NCI-H524 (cell line): ENCODE measurements at regions not wholly inside any gene's neighbourhood (a gene's known extent, or its start where the extent isn't known, plus 50 kb on each side); places are given as distances from the start of the nearest gene placed in this dataset.

Experiments
- DNase-seq, 2 experiments: peaks; one replicate each; lab custom pipeline; 2025; lab: John Stamatoyannopoulos, UW

DNA sequence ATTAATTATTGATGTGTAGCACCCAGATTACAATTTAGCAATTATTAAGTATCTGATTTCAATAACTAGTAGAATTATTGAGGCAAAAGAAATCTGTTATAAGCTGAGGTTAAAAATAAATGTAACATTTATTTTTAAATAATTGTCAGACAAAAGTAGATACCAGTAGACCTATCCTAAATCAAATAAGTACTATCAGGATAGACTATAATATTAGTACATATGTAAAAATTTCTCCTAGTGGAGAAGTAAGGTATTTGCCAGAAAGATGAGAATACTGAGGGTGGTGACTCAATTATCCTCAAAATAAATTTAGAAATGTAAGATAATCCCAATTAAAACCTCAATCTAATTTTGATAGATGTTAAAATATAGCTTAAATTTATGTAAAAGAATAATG lies 377.8 kb upstream of the CHRM3 start:
- DNase-seq: no peak

DNA sequence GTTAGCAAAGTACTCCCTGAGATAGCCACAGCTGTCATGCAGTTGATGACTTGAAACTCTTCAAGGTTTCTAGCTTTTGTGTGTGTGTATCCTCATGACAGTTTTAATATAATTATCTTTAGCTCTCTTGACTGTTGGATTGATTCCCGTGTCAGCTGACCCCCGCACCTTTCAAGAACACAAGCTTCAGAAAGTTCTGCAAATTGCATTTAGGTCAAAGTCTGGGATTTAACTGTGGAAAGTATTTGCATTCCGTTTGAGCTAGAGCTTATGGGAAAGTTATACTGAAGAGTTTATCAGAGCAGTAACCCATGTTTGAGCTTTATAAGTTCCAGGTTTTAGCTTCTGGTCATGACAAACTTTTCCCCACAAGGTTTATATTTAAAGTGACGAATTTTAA lies 380.1 kb upstream of the CHRM3 start:
- no peak for DNase-seq

DNA sequence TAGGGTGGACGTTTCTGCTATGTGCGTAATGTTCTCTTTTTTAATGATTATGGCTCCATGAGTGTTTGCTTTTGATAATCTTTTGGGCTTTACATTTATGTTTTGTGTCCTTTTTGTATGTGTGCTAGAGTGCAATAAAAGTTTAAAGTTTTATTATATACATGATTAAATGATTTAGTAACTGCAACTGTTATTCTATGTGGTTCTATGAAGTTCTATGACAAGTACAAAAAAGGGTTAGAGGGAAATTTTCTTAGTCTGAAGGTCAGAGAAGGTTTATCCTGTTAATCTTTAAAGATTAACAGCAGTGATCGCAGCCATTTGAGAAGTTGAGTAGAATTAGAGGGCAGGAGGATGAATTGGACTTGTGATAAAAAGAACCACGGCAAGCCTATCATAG lies 386.4 kb upstream of the CHRM3 start:
- no peak for DNase-seq

DNA sequence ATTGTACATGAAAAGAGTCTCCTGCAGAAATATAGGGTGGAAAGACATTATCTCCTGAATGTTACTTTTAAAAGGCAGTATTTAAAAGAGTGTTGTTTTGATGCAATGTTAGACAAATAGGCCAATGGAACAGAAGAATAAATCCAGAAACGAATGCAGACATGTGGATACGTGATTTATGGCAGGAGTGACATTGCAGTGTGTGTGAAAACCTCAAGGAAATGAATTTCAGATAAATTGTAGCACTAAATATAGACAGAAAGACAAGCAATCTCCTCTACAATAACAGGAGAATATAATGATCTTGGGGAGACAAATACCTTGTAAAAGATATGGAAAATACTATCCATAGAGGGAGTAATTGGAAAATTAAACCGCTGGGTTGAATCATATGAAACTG lies 387.8 kb upstream of the CHRM3 start:
- DNase-seq: no peak

GRCh38 chr1:238991765-238992495 lies 394.4 kb upstream of the CHRM3 start:
- DNase-seq: no peak

GRCh38 chr1:238985312-238985711 lies 401.1 kb upstream of the CHRM3 start:
- no peak for DNase-seq

GRCh38 chr1:238982736-238983135 lies 403.6 kb upstream of the CHRM3 start:
- no peak for DNase-seq

DNA sequence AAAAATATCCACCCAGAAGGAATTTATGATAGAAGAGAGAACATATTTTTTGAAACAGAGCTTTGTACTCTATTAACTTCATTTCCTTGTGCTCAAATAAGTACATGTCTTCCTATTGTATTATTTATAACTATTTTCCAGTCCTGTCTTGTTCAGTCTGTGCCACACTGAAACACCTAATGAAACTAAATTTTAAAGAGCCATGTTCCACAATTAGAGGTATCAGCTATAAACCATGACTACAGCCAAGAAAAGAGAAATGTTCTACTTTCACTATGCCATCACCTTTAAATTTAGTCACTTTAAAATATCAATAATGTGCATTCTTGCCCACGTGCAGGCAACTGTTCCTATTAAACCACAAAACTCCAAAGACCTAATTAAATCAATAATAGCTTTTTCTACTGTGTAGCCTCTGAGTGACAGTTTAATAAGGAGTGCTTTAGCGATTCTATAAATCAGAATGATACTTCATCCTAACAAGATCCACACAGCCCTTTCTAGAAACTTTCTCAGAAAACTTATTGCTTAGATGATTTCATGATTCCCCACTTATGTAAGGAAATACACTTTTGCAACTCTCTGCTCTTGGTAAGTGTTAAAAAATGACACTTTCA lies 404.9 kb upstream of the CHRM3 start:
- DNase-seq: no peak

DNA sequence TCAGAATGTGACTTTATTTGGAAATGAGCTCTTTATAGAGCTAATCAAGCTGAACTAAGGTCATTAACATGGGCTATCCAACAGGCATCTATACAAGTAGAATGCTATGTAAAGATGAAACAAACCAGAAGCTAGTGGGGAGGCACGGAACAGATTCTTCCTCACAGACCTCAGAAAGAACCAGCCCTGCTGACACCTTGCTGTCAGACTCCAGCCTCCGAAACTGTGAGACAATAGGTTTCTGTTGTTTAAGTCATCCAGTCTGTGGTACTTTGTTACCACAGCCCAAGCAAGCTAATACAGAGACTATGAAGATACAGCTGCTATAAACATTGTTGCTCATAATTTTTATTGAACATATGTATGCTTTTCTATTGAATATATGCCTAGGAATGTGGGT lies 406.3 kb upstream of the CHRM3 start:
- no peak for DNase-seq

DNA sequence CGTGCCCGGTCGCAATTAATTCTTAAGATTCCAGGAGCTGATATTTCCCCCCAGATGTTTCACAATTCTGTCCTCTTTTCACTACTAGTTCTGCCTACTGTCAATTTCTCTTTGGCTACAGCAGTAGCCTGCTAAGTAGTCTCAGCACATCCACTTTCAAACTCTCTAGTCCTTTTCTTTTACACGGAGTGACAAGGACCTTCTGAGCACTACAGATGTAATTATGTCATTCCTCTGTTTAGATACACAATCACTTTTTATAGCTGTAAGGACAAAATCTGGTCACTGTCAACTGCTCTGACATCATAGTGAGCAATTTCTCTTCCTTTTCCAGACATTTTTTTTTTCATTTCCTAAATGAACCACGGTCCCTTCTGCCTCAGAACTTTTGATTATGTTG lies 421.7 kb upstream of the CHRM3 start:
- DNase-seq: no peak

GRCh38 chr1:238962941-238963340 lies 423.4 kb upstream of the CHRM3 start:
- DNase-seq: no peak

- DNase-seq: no peak
Observed at GRCh38 chr1:238961790-238962189, 424.6 kb upstream of the CHRM3 start.

- DNase-seq: no peak
Observed at GRCh38 chr1:238960071-238960470, 426.3 kb upstream of the CHRM3 start.

GRCh38 chr1:238955934-238956333 lies 430.4 kb upstream of the CHRM3 start:
- no peak for DNase-seq

GRCh38 chr1:238954865-238955264 lies 431.5 kb upstream of the CHRM3 start:
- no peak for DNase-seq

DNA sequence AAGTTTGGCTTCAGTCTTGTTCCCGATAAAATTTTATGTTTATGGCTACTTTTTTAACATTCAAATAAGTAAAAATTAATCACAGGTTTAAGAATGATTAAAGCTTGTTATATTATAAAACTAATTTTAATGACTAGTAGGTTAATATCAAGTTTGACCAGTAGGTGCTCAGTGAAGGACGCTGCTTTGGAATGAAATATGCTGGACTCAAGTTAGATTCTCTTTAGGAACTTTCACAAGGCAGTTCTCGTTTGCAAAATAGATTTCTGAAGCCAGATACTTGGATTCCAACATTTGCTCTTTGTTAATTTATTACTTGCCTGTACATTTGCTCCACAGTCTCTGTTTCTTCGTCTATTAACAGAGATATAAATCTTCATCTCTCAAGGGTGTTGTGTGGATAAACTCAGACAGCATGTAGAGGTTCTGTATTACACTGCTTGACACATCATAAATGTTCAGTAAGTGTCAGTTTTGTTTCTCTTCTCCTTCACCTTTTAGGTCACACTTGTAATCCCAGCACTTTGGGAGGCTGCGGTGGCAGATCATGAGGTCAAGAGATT lies 432.8 kb upstream of the CHRM3 start:
- DNase-seq: no peak

DNA sequence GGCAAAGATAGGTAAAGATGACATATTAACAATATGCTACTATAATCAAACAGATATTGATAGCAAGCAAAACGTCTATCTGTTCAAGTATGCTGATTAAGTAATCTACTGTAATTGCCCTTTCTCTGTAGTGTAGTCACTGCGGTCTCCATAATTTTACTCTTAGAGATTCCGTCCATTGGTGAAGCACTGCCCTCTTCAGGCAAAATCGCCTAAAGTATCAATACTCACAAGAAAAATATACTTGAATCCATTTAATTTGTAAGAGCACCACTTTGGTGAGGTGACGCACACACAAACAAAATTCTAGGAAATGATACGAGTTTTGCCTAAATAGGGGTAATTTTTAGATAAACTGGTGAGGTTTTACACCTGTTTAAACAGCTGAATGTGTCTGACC lies 434.6 kb upstream of the CHRM3 start:
- peak in 1 of 2 experiments; percentile 24 for DNase-seq

DNA sequence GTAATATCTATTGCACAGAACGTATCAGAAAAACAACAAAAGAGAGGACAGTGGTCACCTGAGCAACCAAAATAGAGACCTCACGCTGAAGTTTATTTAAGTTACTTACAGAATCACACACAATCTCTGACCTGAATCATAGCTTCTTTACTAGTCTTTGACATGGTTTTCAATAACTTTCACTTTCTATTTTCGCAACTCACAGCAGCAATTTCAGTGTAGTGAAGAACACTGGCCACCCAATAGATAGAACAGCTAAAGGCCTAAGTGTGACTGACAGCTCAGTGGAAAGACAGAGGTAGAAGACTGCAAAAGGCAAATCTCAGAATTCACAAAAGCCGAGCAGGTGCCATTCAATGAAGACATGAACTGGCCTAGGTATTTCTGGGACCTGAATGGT lies 435.6 kb upstream of the CHRM3 start:
- no peak for DNase-seq

- no peak for DNase-seq
Observed at GRCh38 chr1:238950017-238950416, 436.4 kb upstream of the CHRM3 start.

DNA sequence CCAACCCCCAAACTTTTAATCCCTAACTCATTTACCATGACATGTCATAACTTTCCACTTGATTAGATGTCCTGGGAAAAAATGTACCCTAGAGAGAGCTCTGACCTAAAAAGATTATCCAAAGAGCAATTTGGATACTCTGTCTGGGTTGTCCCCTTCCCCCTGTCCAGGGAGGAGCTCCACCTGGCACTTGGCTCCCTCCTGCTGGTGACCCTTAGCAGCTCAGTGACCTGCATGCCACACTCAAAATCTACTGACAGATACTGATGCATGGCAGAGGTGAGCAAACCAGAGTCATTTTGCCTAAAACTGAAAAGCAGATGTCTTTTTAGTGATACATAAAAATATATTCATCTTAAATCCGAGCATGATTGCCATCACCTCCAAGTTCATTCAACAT lies 442.3 kb upstream of the CHRM3 start:
- no peak for DNase-seq

- DNase-seq: no peak
Observed at GRCh38 chr1:238927899-238928298, 458.5 kb upstream of the CHRM3 start.

DNA sequence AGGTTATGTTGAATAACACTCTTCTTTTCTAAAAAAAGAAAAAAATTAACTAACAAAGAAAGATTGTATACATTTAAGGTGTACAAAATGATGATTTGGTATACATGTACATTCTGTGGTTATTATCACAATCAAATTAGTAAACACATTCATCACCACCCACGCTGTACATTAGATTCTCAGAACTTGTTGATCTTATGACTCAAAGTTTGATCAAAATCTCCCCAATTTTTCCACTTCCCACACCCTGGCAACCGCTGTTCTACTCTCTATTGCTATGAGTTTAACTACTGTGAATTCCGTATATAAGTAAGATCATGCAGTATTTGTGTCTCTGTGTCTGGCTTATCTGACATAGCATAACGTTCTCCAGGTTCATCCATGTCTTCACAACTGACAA lies 469.5 kb upstream of the CHRM3 start:
- no peak for DNase-seq

GRCh38 chr1:238914346-238914745 lies 472.0 kb upstream of the CHRM3 start:
- DNase-seq: no peak

DNA sequence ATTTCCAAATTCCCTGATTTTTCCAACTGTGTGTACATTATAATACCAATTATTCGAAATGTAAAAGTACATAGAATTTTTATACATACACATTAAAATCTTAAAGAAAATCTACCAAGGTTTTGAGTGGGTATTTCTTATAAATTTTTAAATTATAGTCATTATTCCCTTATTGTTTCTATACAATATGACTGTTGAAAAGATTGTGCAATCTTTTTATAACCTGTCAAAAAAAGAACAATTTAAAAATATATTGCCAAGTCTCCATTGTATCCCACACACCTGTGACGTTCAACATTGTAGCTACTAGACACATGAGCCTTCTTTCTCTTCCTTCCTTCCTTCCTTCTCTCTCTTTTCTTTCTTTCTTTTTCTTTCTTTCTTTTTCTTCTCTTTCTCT lies 473.2 kb upstream of the CHRM3 start:
- no peak for DNase-seq
